ENCODE measurements at regions not wholly inside any gene's neighbourhood (a gene's known extent, or its start where the extent isn't known, plus 50 kb on each side); places are given as distances from the start of the nearest gene placed in this dataset.
"Not testable (repeated sequence)": the region's sequence is repeated elsewhere in the genome, so short reads cannot be mapped to it uniquely, and the experiment has no call there.

GRCh38 chr3:170653801-170654200, 67.9 kb upstream of the SLC7A14 start:
- DNase-seq (ENCODE audit: low read depth in 2 of 2): no peak
- TF ChIP-seq, protein P1, sequence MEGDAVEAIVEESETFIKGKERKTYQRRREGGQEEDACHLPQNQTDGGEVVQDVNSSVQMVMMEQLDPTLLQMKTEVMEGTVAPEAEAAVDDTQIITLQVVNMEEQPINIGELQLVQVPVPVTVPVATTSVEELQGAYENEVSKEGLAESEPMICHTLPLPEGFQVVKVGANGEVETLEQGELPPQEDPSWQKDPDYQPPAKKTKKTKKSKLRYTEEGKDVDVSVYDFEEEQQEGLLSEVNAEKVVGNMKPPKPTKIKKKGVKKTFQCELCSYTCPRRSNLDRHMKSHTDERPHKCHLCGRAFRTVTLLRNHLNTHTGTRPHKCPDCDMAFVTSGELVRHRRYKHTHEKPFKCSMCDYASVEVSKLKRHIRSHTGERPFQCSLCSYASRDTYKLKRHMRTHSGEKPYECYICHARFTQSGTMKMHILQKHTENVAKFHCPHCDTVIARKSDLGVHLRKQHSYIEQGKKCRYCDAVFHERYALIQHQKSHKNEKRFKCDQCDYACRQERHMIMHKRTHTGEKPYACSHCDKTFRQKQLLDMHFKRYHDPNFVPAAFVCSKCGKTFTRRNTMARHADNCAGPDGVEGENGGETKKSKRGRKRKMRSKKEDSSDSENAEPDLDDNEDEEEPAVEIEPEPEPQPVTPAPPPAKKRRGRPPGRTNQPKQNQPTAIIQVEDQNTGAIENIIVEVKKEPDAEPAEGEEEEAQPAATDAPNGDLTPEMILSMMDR (conservative IDR thresholded peaks at IDR 0.05 in 1 of 2, IDR thresholded peaks at IDR 0.05 in 1 of 2; ENCODE audit: low read depth in 1 of 2, low read length in 2 of 2): no peak
- no peak for TF ChIP-seq EZH2 (IDR thresholded peaks at IDR 0.05; ENCODE audit: low read length, missing control alignments)
- Histone ChIP-seq H3K27me3 (ENCODE audit: control insufficient read depth, insufficient read depth, low read length) (no peaks in the 10 kb centered on the region), H3K4me3 (replicated peaks in 1 of 4; ENCODE audit: control extremely low read depth in 1 of 4, insufficient read depth in 1 of 4, low read depth in 3 of 4, low read length in 4 of 4) (no peak overlapping the region), H4K20me1 (ENCODE audit: control insufficient read depth, extremely low read depth, insufficient read depth, low read length) (no peaks in the 10 kb centered on the region), H3K36me3 (ENCODE audit: control insufficient read depth, insufficient read depth, low read length) (no peaks in the 10 kb centered on the region), H2AFZ (ENCODE audit: low read length) (no peak overlapping the region), H3K27ac (ENCODE audit: insufficient read depth, low read length) (no peak overlapping the region), H3K9me3 (ENCODE audit: control insufficient read depth, insufficient read depth, low read depth, low read length) (no peaks in the 10 kb centered on the region), H3K4me2 (ENCODE audit: extremely low read depth, insufficient read depth, low read length) (no peak overlapping the region), H3K4me1 (ENCODE audit: control insufficient read depth, extremely low read depth, insufficient read depth, low read length) (no peaks in the 10 kb centered on the region), H3K9ac (ENCODE audit: insufficient read depth, low read length) (no peak overlapping the region), H3K79me2 (ENCODE audit: control insufficient read depth, insufficient read depth, low read length) (no peaks in the 10 kb centered on the region)

DNA sequence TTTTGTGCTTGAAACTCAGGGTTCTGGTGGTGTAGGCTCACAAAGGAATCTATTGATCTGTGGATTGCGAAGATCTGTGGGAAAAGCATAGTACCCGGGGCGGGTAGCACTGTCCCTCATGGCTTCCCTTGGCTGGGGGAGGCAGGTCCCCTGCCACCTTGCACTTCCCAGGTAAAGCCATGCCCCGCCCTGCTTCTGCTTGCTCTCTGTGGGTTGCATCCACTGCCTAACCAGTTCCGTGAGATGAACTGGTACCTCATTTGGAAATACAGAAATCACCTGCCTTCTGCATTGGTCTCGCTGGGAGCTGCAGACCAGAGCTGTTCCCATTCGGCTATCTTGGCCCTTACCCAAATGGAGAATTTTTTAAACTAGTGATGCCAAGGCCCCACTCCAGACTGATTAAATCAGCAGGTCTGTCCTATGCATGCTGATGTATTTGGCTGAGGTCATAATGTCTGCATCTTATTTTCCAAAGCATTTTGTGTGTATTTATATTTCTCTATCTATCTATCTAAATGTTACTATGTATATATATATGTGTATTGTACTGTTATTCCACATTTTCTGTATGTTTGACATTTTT, 65.5 kb upstream of the SLC7A14 start:
- no peak overlapping the region for H3K27ac ChIP-seq (ENCODE audit: insufficient read depth, low read length)
- H3K4me3 ChIP-seq (replicated peaks in 1 of 4; ENCODE audit: control extremely low read depth in 1 of 4, insufficient read depth in 1 of 4, low read depth in 3 of 4, low read length in 4 of 4): no peak overlapping the region
- no peak overlapping the region for H2AFZ ChIP-seq (ENCODE audit: low read length)
- H3K79me2 ChIP-seq (ENCODE audit: control insufficient read depth, insufficient read depth, low read length): no peaks in the 10 kb centered on the region
- H3K4me2 ChIP-seq (ENCODE audit: extremely low read depth, insufficient read depth, low read length): no peak overlapping the region
- H4K20me1 ChIP-seq (ENCODE audit: control insufficient read depth, extremely low read depth, insufficient read depth, low read length): no peaks in the 10 kb centered on the region
- H3K4me1 ChIP-seq (ENCODE audit: control insufficient read depth, extremely low read depth, insufficient read depth, low read length): no peaks in the 10 kb centered on the region
- H3K27me3 ChIP-seq (ENCODE audit: control insufficient read depth, insufficient read depth, low read length): no peaks in the 10 kb centered on the region
- no peak for TF ChIP-seq EZH2 (IDR thresholded peaks at IDR 0.05; ENCODE audit: low read length, missing control alignments)
- TF ChIP-seq, protein P1 (conservative IDR thresholded peaks at IDR 0.05 in 1 of 2, IDR thresholded peaks at IDR 0.05 in 1 of 2; ENCODE audit: low read depth in 1 of 2, low read length in 2 of 2): no peak
- DNase-seq (ENCODE audit: low read depth in 2 of 2): no peak
- no peak overlapping the region for H3K9ac ChIP-seq (ENCODE audit: insufficient read depth, low read length)
- H3K9me3 ChIP-seq (ENCODE audit: control insufficient read depth, insufficient read depth, low read depth, low read length): no peaks in the 10 kb centered on the region
- H3K36me3 ChIP-seq (ENCODE audit: control insufficient read depth, insufficient read depth, low read length): no peaks in the 10 kb centered on the region

DNA sequence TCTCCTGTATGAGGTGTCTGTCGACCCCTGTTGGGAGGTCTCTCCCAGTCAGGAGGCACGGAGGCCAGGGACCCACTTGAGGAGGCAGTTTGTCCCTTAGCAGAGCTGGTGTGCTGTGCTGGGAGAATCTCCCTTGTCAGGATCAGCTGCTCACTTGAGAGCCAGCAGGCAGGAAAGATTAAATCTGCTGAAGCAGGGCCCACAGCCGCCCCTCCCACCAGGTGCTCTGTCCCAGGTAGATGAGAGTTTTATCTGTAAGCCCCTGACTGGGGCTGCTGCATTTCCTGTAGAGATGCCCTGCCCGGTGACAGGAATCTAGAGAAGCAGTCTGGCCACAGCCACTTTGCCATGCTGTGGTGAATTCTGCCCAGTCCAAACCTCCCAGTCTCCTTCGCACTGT, 64.7 kb upstream of the SLC7A14 start:
- H3K36me3 ChIP-seq (ENCODE audit: control insufficient read depth, insufficient read depth, low read length); H3K27ac ChIP-seq (ENCODE audit: insufficient read depth, low read length); H2AFZ ChIP-seq (ENCODE audit: low read length); H3K79me2 ChIP-seq (ENCODE audit: control insufficient read depth, insufficient read depth, low read length); H3K27me3 ChIP-seq (ENCODE audit: control insufficient read depth, insufficient read depth, low read length); H3K4me2 ChIP-seq (ENCODE audit: extremely low read depth, insufficient read depth, low read length); H3K4me3 ChIP-seq (replicated peaks in 1 of 4; ENCODE audit: control extremely low read depth in 1 of 4, insufficient read depth in 1 of 4, low read depth in 3 of 4, low read length in 4 of 4); DNase-seq (ENCODE audit: low read depth in 2 of 2); H4K20me1 ChIP-seq (ENCODE audit: control insufficient read depth, extremely low read depth, insufficient read depth, low read length); H3K9ac ChIP-seq (ENCODE audit: insufficient read depth, low read length); H3K4me1 ChIP-seq (ENCODE audit: control insufficient read depth, extremely low read depth, insufficient read depth, low read length); H3K9me3 ChIP-seq (ENCODE audit: control insufficient read depth, insufficient read depth, low read depth, low read length): not testable (repeated sequence)
